Endothelial cell of umbilical vein (primary cell): ENCODE measurements at regions not wholly inside any gene's neighbourhood (a gene's known extent, or its start where the extent isn't known, plus 50 kb on each side); places are given as distances from the start of the nearest gene placed in this dataset.

Experiments
- BruUV-seq: library from RNA; stranded (reverse); fragments of 400-500 nt; replicated peaks from 2 replicates; lab custom pipeline; 2021; lab: Mats Ljungman, UMichigan
- CTCF ChIA-PET: fragments of 300-600, 350-600 bp; sonication (Branson Sonifier 250); formaldehyde crosslinking; loops from one replicate; lab custom pipeline; 2021; ENCODE audit warnings: antibody characterized with exemption, inconsistent platforms; lab: Charles Lee
- POLR2A ChIA-PET: fragments of 300-600, 350-600 bp; sonication (Branson Sonifier 250); formaldehyde crosslinking; loops from one replicate; lab custom pipeline; 2021; ENCODE audit warnings: antibody characterized with exemption, inconsistent platforms; lab: Charles Lee
- DNase-seq: peaks from one replicate; pipeline ENCODE4 v3.0.0-alpha.2; 2011; ENCODE audit warnings: low read depth, low spot score
- FAIRE-seq: peaks from 2 replicates; lab custom pipeline; 2011; peaks lifted over from hg19 to GRCh38; lab: Jason Lieb, UNC
- H2AFZ ChIP-seq: 2 replicates; pipeline ENCODE4 v1.6.0; 2012; ENCODE audit warnings: low read depth, low read length, control low read depth, inconsistent platforms
- H3K27ac ChIP-seq: 2 replicates; pipeline ENCODE4 v1.5.1; 2011; ENCODE audit warnings: low read depth, mild to moderate bottlenecking, control low read depth, low read length, moderate library complexity; ENCODE audit not compliant: insufficient read depth
- H3K27me3 ChIP-seq, 2 experiments: 2 replicates each; pipeline versions ENCODE4 v1.6.0 to v1.6.1; 2011; ENCODE audit warnings: low read length in 2 of 2, mixed read lengths in 1 of 2; ENCODE audit not compliant: control insufficient read depth in 2 of 2, insufficient read depth in 2 of 2
- H3K36me3 ChIP-seq, 2 experiments: 2 replicates in 1 of 2; 3 replicates in 1 of 2; pipeline ENCODE4 v1.5.1; 2011; ENCODE audit warnings: low read length in 2 of 2, mild to moderate bottlenecking in 1 of 2, moderate library complexity in 1 of 2; ENCODE audit not compliant: control insufficient read depth in 2 of 2, insufficient read depth in 2 of 2; ENCODE audit errors: extremely low read depth in 1 of 2
- H3K4me1 ChIP-seq: 3 replicates; pipeline ENCODE4 v1.5.1; 2011; ENCODE audit warnings: mild to moderate bottlenecking, low read length; ENCODE audit not compliant: control insufficient read depth, insufficient read depth; ENCODE audit errors: extremely low read depth
- H3K4me2 ChIP-seq: 2 replicates; pipeline ENCODE4 v1.6.1; 2011; ENCODE audit warnings: low read length, control low read depth, mixed read lengths; ENCODE audit not compliant: insufficient read depth
- H3K4me3 ChIP-seq, 3 experiments: fragments of 200-600 bp in 1 of 3; sonication (generic), shearing (Covaris generic) in 1 of 3; replicated peaks in 1 of 3; 2 replicates each; pipeline ENCODE4 v1.5.1; 2011 to 2016; ENCODE audit warnings: control low read depth in 3 of 3, low read length in 3 of 3, mild to moderate bottlenecking in 2 of 3, inconsistent platforms in 1 of 3, low read depth in 1 of 3, moderate library complexity in 1 of 3; ENCODE audit not compliant: insufficient read depth in 1 of 3
- H3K79me2 ChIP-seq: 2 replicates; pipeline ENCODE4 v1.6.0; 2012; ENCODE audit warnings: low read length, inconsistent platforms; ENCODE audit not compliant: control insufficient read depth, insufficient read depth
- H3K9ac ChIP-seq: replicated peaks from 2 replicates; pipeline ENCODE3; 2011; ENCODE audit warnings: low read length, control low read depth; ENCODE audit not compliant: insufficient read depth; ENCODE audit errors: extremely low read depth
- H3K9me1 ChIP-seq: replicated peaks from 3 replicates; pipeline ENCODE4 v1.6.0; 2011; ENCODE audit warnings: mild to moderate bottlenecking, low read length; ENCODE audit not compliant: control insufficient read depth, insufficient read depth; ENCODE audit errors: extremely low read depth
- H3K9me3 ChIP-seq: replicated peaks from 2 replicates; pipeline ENCODE4 v1.5.1; 2012; ENCODE audit warnings: low read length, inconsistent platforms; ENCODE audit not compliant: control insufficient read depth, insufficient read depth
- H4K20me1 ChIP-seq: replicated peaks from 2 replicates; pipeline ENCODE3; 2011; ENCODE audit warnings: mild to moderate bottlenecking, low read length; ENCODE audit not compliant: control insufficient read depth, insufficient read depth; ENCODE audit errors: extremely low read depth
- EZH2 ChIP-seq: IDR thresholded peaks from 2 replicates; pipeline ENCODE4 v1.6.1; 2012; ENCODE audit warnings: borderline replicate concordance, low read depth, mild to moderate bottlenecking, moderate library complexity, low read length, inconsistent platforms; ENCODE audit not compliant: severe bottlenecking
- FOS ChIP-seq: IDR thresholded peaks from 2 replicates; pipeline ENCODE4 v1.6.1; 2011; ENCODE audit warnings: mild to moderate bottlenecking, low read length, moderate library complexity, borderline replicate concordance; ENCODE audit not compliant: insufficient read depth
- GATA2 ChIP-seq: IDR thresholded peaks from 2 replicates; pipeline ENCODE4 v1.7.0; 2011; ENCODE audit warnings: low read depth, mild to moderate bottlenecking, moderate library complexity, mixed read lengths, low read length; ENCODE audit not compliant: insufficient read length, insufficient read depth
- JUN ChIP-seq: IDR thresholded peaks from 2 replicates; pipeline ENCODE4 v1.6.1; 2011; ENCODE audit warnings: borderline replicate concordance, low read depth; ENCODE audit not compliant: insufficient read length, insufficient read depth
- MYC ChIP-seq: IDR thresholded peaks from one replicate; pipeline ENCODE4 v1.6.1; 2011; ENCODE audit warnings: mild to moderate bottlenecking, low read depth, low read length
- POLR2A ChIP-seq: IDR thresholded peaks from 2 replicates; pipeline ENCODE4 v1.6.1; 2012; ENCODE audit warnings: low read depth, mild to moderate bottlenecking, control low read depth, low read length
- POLR2AphosphoS5 ChIP-seq: IDR thresholded peaks from 2 replicates; pipeline ENCODE4 v1.6.1; 2012; ENCODE audit warnings: low read depth, mild to moderate bottlenecking, control low read depth, low read length, moderate library complexity; ENCODE audit not compliant: insufficient read depth
- dilution Hi-C: fragments of 300-500 bp; cut with MboI; formaldehyde crosslinking; loops from one replicate; pipeline ENCODE4 v1.15.0; 2019; ENCODE audit warnings: low sequenced_read_pairs; ENCODE audit not compliant: extremely low pct_ligation_motif_present
- intact Hi-C: fragments of 100-400 bp; cut with micrococcal nuclease; formaldehyde crosslinking; loops from one replicate; pipeline ENCODE4 v1.10.0; 2022
- TF ChIP-seq, protein P1 (sequence below), 2 donors: IDR thresholded peaks; 1 replicate in 1 of 2; 2 replicates in 1 of 2; pipeline ENCODE4 v1.5.1; 2011; ENCODE audit warnings: low read length in 2 of 2, mild to moderate bottlenecking in 2 of 2, moderate library complexity in 2 of 2, control low read depth in 1 of 2, inconsistent platforms in 1 of 2, low read depth in 1 of 2; ENCODE audit not compliant: insufficient read depth in 1 of 2; ENCODE audit errors: extremely low read depth in 1 of 2
- TF ChIP-seq, protein P2 (sequence below): IDR thresholded peaks from 2 replicates; pipeline ENCODE4 v1.6.1; 2011; ENCODE audit not compliant: insufficient read depth, insufficient read length

DNA sequence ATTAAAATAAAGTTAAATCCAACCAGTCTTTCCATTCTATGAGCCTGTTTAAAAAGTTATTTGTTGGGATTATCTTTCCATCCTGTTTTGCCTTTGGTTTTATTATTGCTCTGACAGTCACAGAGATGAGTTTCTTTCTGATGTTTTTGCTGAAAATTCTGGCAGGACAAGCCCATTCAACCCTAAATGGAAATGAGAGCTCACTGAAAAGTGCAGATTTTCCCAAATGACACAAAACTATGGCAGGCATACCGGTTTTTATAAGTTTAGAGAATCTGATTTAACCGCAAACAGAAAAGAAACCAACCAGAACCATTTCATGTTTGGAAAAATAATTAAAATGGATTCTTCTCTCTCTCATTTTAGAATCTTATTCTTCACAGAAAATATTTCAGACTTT is 238.1 kb upstream of the SGO1 start:
- Histone ChIP-seq H3K9me1 (no peaks in the 10 kb centered on the region), H3K4me2 (no peak overlapping the region), H3K36me3 (no peaks in the 10 kb centered on the region), H3K9ac (no peak overlapping the region), H3K27ac (no peak overlapping the region), H3K4me1 (no peaks in the 10 kb centered on the region), H3K9me3 (no peaks in the 10 kb centered on the region), H3K79me2 (no peaks in the 10 kb centered on the region), H3K4me3 (no peak overlapping the region), H4K20me1 (no peaks in the 10 kb centered on the region), H2AFZ (no peak overlapping the region), H3K27me3 (no peaks in the 10 kb centered on the region)
- dilution Hi-C loops (no loop called here), intact Hi-C loops (no loop called here)
- FAIRE-seq = no peak
- no TSS peak for BruUV-seq
- POLR2A ChIA-PET = no interaction called here
- CTCF ChIA-PET = interaction anchor here (1.4 to 1.6 kb wide), 2 partner anchors 9 to 27 kb away, joined by 3 to 5 read pairs; no protein-coding TSS in a partner anchor
- TF ChIP-seq JUN (no peak), POLR2A (no peak), MYC (no peak), POLR2AphosphoS5 (no peak), EZH2 (no peak), FOS (no peak), GATA2 (no peak)
- TF ChIP-seq, protein P1, sequence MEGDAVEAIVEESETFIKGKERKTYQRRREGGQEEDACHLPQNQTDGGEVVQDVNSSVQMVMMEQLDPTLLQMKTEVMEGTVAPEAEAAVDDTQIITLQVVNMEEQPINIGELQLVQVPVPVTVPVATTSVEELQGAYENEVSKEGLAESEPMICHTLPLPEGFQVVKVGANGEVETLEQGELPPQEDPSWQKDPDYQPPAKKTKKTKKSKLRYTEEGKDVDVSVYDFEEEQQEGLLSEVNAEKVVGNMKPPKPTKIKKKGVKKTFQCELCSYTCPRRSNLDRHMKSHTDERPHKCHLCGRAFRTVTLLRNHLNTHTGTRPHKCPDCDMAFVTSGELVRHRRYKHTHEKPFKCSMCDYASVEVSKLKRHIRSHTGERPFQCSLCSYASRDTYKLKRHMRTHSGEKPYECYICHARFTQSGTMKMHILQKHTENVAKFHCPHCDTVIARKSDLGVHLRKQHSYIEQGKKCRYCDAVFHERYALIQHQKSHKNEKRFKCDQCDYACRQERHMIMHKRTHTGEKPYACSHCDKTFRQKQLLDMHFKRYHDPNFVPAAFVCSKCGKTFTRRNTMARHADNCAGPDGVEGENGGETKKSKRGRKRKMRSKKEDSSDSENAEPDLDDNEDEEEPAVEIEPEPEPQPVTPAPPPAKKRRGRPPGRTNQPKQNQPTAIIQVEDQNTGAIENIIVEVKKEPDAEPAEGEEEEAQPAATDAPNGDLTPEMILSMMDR (IDR thresholded peaks at IDR 0.05; ENCODE audit: extremely low read depth in 1 of 2, insufficient read depth in 1 of 2, low read depth in 1 of 2, low read length in 2 of 2) = no peak
- TF ChIP-seq, protein P2, sequence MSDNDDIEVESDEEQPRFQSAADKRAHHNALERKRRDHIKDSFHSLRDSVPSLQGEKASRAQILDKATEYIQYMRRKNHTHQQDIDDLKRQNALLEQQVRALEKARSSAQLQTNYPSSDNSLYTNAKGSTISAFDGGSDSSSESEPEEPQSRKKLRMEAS = no peak
- DNase-seq = no peak
